IMR-90 (cell line): ENCODE measurements at regions not wholly inside any gene's neighbourhood (a gene's known extent, or its start where the extent isn't known, plus 50 kb on each side); places are given as distances from the start of the nearest gene placed in this dataset.

Experiments used
- ATAC-seq: fragments of 200-7000 bp; cut with Tn5 transposase; 2 replicates; pipeline ENCODE4 v1.9.1; 2020; ENCODE audit warnings: low read depth, mild to moderate bottlenecking, moderate library complexity
- BruUV-seq: library from RNA; stranded (reverse); fragments of 400-500 nt; replicated peaks from 2 replicates; lab custom pipeline; 2021; lab: Mats Ljungman, UMichigan
- CTCF ChIA-PET: fragments of 300-600 bp; formaldehyde crosslinking; extraction: SDS; loops from one replicate; lab custom pipeline; 2021; ENCODE audit warnings: antibody characterized with exemption; lab: Yijun Ruan, JAX
- POLR2A ChIA-PET: fragments of 300-600 bp; sonication (Branson Sonifier 250); formaldehyde crosslinking; loops from one replicate; lab custom pipeline; 2022; ENCODE audit warnings: antibody characterized with exemption; ENCODE audit not compliant: unreplicated experiment; lab: Charles Lee
- DNase-seq: peaks from one replicate; pipeline ENCODE4 v3.0.0; 2013
- H2AFZ ChIP-seq: replicated peaks from 2 replicates; pipeline ENCODE3; 2013; ENCODE audit warnings: low read length, mild to moderate bottlenecking; ENCODE audit not compliant: poor library complexity
- H2AK5ac ChIP-seq: 2 replicates; pipeline ENCODE4 v1.6.1; 2013; ENCODE audit warnings: low read depth, low read length, inconsistent platforms
- H2AK9ac ChIP-seq: replicated peaks from 2 replicates; pipeline ENCODE3; 2013; ENCODE audit warnings: mild to moderate bottlenecking, low read depth, low read length, moderate library complexity; ENCODE audit not compliant: poor library complexity
- H2BK120ac ChIP-seq: 2 replicates; pipeline ENCODE4 v1.6.1; 2013; ENCODE audit warnings: low read depth, low read length, inconsistent platforms
- H2BK15ac ChIP-seq: 3 replicates; pipeline ENCODE4 v1.6.1; 2013; ENCODE audit warnings: low read depth, low read length, inconsistent platforms
- H2BK20ac ChIP-seq: 2 replicates; pipeline ENCODE4 v1.6.1; 2013; ENCODE audit warnings: low read depth, mild to moderate bottlenecking, inconsistent platforms, low read length, moderate library complexity
- H2BK5ac ChIP-seq: 2 replicates; pipeline ENCODE4 v1.6.1; 2013; ENCODE audit warnings: mild to moderate bottlenecking, low read depth, low read length, inconsistent platforms; ENCODE audit not compliant: poor library complexity, severe bottlenecking
- H3K14ac ChIP-seq: replicated peaks from 2 replicates; pipeline ENCODE4 v1.6.1; 2013; ENCODE audit warnings: low read depth, low read length, inconsistent platforms
- H3K18ac ChIP-seq: 2 replicates; pipeline ENCODE4 v1.6.1; 2013; ENCODE audit warnings: low read depth, low read length, control low read depth
- H3K23ac ChIP-seq: 2 replicates; pipeline ENCODE4 v1.6.1; 2013; ENCODE audit warnings: low read depth, low read length, inconsistent platforms
- H3K27ac ChIP-seq: 2 replicates; pipeline ENCODE4 v1.5.1; 2013; ENCODE audit warnings: mild to moderate bottlenecking, control low read depth, low read length; ENCODE audit not compliant: insufficient read depth
- H3K27me3 ChIP-seq: 2 replicates; pipeline ENCODE4 v1.6.1; 2013; ENCODE audit warnings: low read length; ENCODE audit not compliant: control insufficient read depth, insufficient read depth
- H3K36me3 ChIP-seq: 2 replicates; pipeline ENCODE4 v1.6.1; 2013; ENCODE audit warnings: low read length, mixed read lengths; ENCODE audit not compliant: control insufficient read depth, insufficient read depth
- H3K4ac ChIP-seq: 2 replicates; pipeline ENCODE4 v1.6.1; 2013; ENCODE audit warnings: low read depth, low read length, inconsistent platforms
- H3K4me1 ChIP-seq: 2 replicates; pipeline ENCODE4 v1.6.1; 2013; ENCODE audit warnings: low read length, mixed read lengths; ENCODE audit not compliant: control insufficient read depth, insufficient read depth
- H3K4me2 ChIP-seq: 2 replicates; pipeline ENCODE4 v1.6.1; 2013; ENCODE audit warnings: low read depth, mild to moderate bottlenecking, control low read depth, low read length, moderate library complexity
- H3K4me3 ChIP-seq: 2 replicates; pipeline ENCODE4 v1.5.1; 2013; ENCODE audit warnings: low read depth, mild to moderate bottlenecking, control low read depth, low read length, moderate library complexity; ENCODE audit not compliant: insufficient read depth
- H3K56ac ChIP-seq: 2 replicates; pipeline ENCODE4 v1.6.1; 2013; ENCODE audit warnings: low read length, inconsistent platforms; ENCODE audit not compliant: insufficient read depth; ENCODE audit errors: extremely low read depth
- H3K79me1 ChIP-seq, 2 experiments: 2 replicates each; pipeline ENCODE4 v1.6.1; 2013; ENCODE audit warnings: low read length in 2 of 2, inconsistent platforms in 1 of 2, low read depth in 1 of 2
- H3K9ac ChIP-seq: 2 replicates; pipeline ENCODE4 v1.6.1; 2013; ENCODE audit warnings: low read depth, low read length, control low read depth
- H3K9me1 ChIP-seq: 2 replicates; pipeline ENCODE4 v1.6.1; 2013; ENCODE audit warnings: low read length, inconsistent platforms; ENCODE audit not compliant: insufficient read depth
- H3K9me3 ChIP-seq: 2 replicates; pipeline ENCODE4 v1.6.1; 2013; ENCODE audit warnings: low read length; ENCODE audit not compliant: control insufficient read depth, insufficient read depth
- H4K20me1 ChIP-seq: 2 replicates; pipeline ENCODE4 v1.6.1; 2013; ENCODE audit warnings: low read length, inconsistent platforms; ENCODE audit not compliant: insufficient read depth
- H4K5ac ChIP-seq: 2 replicates; pipeline ENCODE4 v1.6.1; 2013; ENCODE audit warnings: mild to moderate bottlenecking, low read depth, low read length, control low read depth
- H4K8ac ChIP-seq, 2 experiments: 2 replicates each; pipeline ENCODE4 v1.6.1; 2013; ENCODE audit warnings: low read depth in 2 of 2, low read length in 2 of 2, control low read depth in 1 of 2, inconsistent platforms in 1 of 2
- H4K91ac ChIP-seq: 2 replicates; pipeline ENCODE4 v1.6.1; 2013; ENCODE audit warnings: low read depth, low read length, inconsistent platforms; ENCODE audit not compliant: insufficient read depth
- CEBPB ChIP-seq: IDR thresholded peaks from 2 replicates; pipeline ENCODE4 v1.6.1; 2012; ENCODE audit warnings: low read depth, low read length, improper control_type of control experiment
- CHD1 ChIP-seq: IDR thresholded peaks from 2 replicates; pipeline ENCODE4 v1.6.1; 2012; ENCODE audit warnings: low read depth, low read length, improper control_type of control experiment
- FOS ChIP-seq: fragments of 150-350 bp; IDR thresholded peaks from 2 replicates; pipeline ENCODE4 v1.6.1; 2016; ENCODE audit warnings: low read depth, low read length
- MAFK ChIP-seq: IDR thresholded peaks from 2 replicates; pipeline ENCODE4 v1.6.1; 2012; ENCODE audit warnings: low read depth, low read length, improper control_type of control experiment
- MAZ ChIP-seq: IDR thresholded peaks from 2 replicates; pipeline ENCODE4 v1.6.1; 2012; ENCODE audit warnings: low read depth, mild to moderate bottlenecking, low read length, improper control_type of control experiment, moderate library complexity, borderline replicate concordance
- MXI1 ChIP-seq: IDR thresholded peaks from 2 replicates; pipeline ENCODE4 v1.6.1; 2012; ENCODE audit warnings: low read depth, mild to moderate bottlenecking, low read length, moderate library complexity, borderline replicate concordance
- NFE2L2 ChIP-seq: fragments of 150-350 bp; IDR thresholded peaks from 2 replicates; pipeline ENCODE4 v1.6.1; 2016; ENCODE audit warnings: low read depth, mild to moderate bottlenecking, low read length
- POLR2A ChIP-seq: IDR thresholded peaks from 2 replicates; pipeline ENCODE4 v1.6.1; 2012; ENCODE audit warnings: mild to moderate bottlenecking, low read depth, low read length
- RAD21 ChIP-seq: IDR thresholded peaks from 2 replicates; pipeline ENCODE4 v1.6.1; 2012; ENCODE audit warnings: low read length, improper control_type of control experiment
- RCOR1 ChIP-seq: IDR thresholded peaks from 2 replicates; pipeline ENCODE4 v1.6.1; 2012; ENCODE audit warnings: mild to moderate bottlenecking, low read length, improper control_type of control experiment; ENCODE audit not compliant: insufficient replicate concordance
- RFX5 ChIP-seq: IDR thresholded peaks from 2 replicates; pipeline ENCODE4 v1.8.0; 2012; ENCODE audit warnings: low read depth, mild to moderate bottlenecking, low read length, moderate library complexity
- whole genome bisulfite sequencing, 2 experiments: methylation state at CpG; one replicate each; pipeline versions ENCODE4 v1.1.5 to v1.1.7; 2013; ENCODE audit warnings: missing lambda C conversion rate in 2 of 2; ENCODE audit not compliant: insufficient read length in 1 of 2; ENCODE audit errors: extremely low coverage in 2 of 2; 5-methylcytosine and 5-hydroxymethylcytosine counted together
- dilution Hi-C: fragments of 300-500 bp; cut with HindIII; formaldehyde crosslinking; loops from one replicate; pipeline ENCODE4 v1.14.3; 2018; ENCODE audit warnings: low sequenced_read_pairs; ENCODE audit not compliant: unreplicated experiment
- in situ Hi-C: fragments of 300-500 bp; cut with MboI; formaldehyde crosslinking; loops from 3 replicates; pipeline ENCODE4 v1.14.3; 2019; ENCODE audit warnings: low sequenced_read_pairs, inconsistent platforms, mixed read lengths
- intact Hi-C: fragments of 100-400 bp; cut with micrococcal nuclease; formaldehyde crosslinking; loops from 2 replicates; pipeline ENCODE4 v1.10.0; 2022
- TF ChIP-seq, protein P1 (sequence below): conservative IDR thresholded peaks from 2 replicates; pipeline ENCODE4 v1.5.1; 2012; ENCODE audit warnings: mild to moderate bottlenecking, low read depth, low read length, improper control_type of control experiment
- TF ChIP-seq, protein P2 (sequence below): fragments of 150-350 bp; IDR thresholded peaks from 2 replicates; pipeline ENCODE4 v1.6.1; 2017; ENCODE audit warnings: mild to moderate bottlenecking, antibody characterized with exemption, low read length, low read depth

- TF ChIP-seq, protein P1, sequence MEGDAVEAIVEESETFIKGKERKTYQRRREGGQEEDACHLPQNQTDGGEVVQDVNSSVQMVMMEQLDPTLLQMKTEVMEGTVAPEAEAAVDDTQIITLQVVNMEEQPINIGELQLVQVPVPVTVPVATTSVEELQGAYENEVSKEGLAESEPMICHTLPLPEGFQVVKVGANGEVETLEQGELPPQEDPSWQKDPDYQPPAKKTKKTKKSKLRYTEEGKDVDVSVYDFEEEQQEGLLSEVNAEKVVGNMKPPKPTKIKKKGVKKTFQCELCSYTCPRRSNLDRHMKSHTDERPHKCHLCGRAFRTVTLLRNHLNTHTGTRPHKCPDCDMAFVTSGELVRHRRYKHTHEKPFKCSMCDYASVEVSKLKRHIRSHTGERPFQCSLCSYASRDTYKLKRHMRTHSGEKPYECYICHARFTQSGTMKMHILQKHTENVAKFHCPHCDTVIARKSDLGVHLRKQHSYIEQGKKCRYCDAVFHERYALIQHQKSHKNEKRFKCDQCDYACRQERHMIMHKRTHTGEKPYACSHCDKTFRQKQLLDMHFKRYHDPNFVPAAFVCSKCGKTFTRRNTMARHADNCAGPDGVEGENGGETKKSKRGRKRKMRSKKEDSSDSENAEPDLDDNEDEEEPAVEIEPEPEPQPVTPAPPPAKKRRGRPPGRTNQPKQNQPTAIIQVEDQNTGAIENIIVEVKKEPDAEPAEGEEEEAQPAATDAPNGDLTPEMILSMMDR = no peak
- TF ChIP-seq FOS = no peak
- no peak for TF ChIP-seq RCOR1
These were observed 502.3 kb downstream of the FOXO1 start (continued) for GRCh38 chr13:40164133-40164532.

- Histone ChIP-seq H3K4me3 (no peak overlapping the region), H2BK120ac (no peak overlapping the region), H2AK5ac (no peak overlapping the region), H2BK20ac (no peak overlapping the region), H4K5ac (no peak overlapping the region), H3K9me3 (no peaks in the 10 kb centered on the region), H4K91ac (no peak overlapping the region), H2AFZ (no peak overlapping the region), H4K20me1 (no peaks in the 10 kb centered on the region), H3K23ac (no peak overlapping the region), H2AK9ac (no peak overlapping the region), H2BK5ac (no peak overlapping the region), H3K4me1 (no peaks in the 10 kb centered on the region), H4K8ac (no peak overlapping the region), H3K4ac (no peak overlapping the region), H3K27ac (no peak overlapping the region), H3K14ac (no peak overlapping the region), H3K4me2 (no peak overlapping the region), H3K56ac (no peak overlapping the region), H3K36me3 (no peaks in the 10 kb centered on the region), H3K9me1 (no peaks in the 10 kb centered on the region; the same call in 1 of the 2 replicates), H3K9ac (no peak overlapping the region), H3K27me3 (no peaks in the 10 kb centered on the region; the same call in 1 of the 2 replicates), H3K79me1 (no peaks in the 10 kb centered on the region), H2BK15ac (no peak overlapping the region), H3K18ac (no peak overlapping the region)
- no peak for ATAC-seq
- ChIA-PET CTCF (no interaction called here), POLR2A (no interaction called here)
- intact Hi-C loops = no loop called here
- in situ Hi-C loops = no loop called here
- WGBS, 2 experiments = no CpG with 5 or more reads among the region's 2 CpGs
- BruUV-seq = no TSS peak
- no peak for DNase-seq
- dilution Hi-C loops = no loop called here
- TF ChIP-seq RFX5 = no peak
- TF ChIP-seq, protein P1 = no peak
- TF ChIP-seq CHD1 = no peak
- no peak for TF ChIP-seq MAZ
- no peak for TF ChIP-seq CEBPB
- TF ChIP-seq NFE2L2 = no peak
- no peak for TF ChIP-seq MAFK
- TF ChIP-seq, protein P2, sequence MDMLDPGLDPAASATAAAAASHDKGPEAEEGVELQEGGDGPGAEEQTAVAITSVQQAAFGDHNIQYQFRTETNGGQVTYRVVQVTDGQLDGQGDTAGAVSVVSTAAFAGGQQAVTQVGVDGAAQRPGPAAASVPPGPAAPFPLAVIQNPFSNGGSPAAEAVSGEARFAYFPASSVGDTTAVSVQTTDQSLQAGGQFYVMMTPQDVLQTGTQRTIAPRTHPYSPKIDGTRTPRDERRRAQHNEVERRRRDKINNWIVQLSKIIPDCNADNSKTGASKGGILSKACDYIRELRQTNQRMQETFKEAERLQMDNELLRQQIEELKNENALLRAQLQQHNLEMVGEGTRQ = no peak
- TF ChIP-seq FOS = no peak
- no peak for TF ChIP-seq RAD21
- no peak for TF ChIP-seq MXI1
- no peak for TF ChIP-seq POLR2A
These were observed 501.0 kb downstream of the FOXO1 start for GRCh38 chr13:40165316-40165932.
